CD4-positive, alpha-beta memory T cell (primary cell): ENCODE measurements at regions not wholly inside any gene's neighbourhood (a gene's known extent, or its start where the extent isn't known, plus 50 kb on each side); places are given as distances from the start of the nearest gene placed in this dataset.
"Not testable (repeated sequence)": the region's sequence is repeated elsewhere in the genome, so short reads cannot be mapped to it uniquely, and the experiment has no call there.

Experiments
- CTCF ChIA-PET: fragments of 350-600 bp; sonication (Branson Sonifier 250); formaldehyde crosslinking; loops from one replicate; lab custom pipeline; 2021; ENCODE audit warnings: inconsistent platforms; ENCODE audit not compliant: partially characterized antibody; lab: Charles Lee
- POLR2A ChIA-PET: fragments of 350-600 bp; sonication (Branson Sonifier 250); formaldehyde crosslinking; loops from one replicate; lab custom pipeline; 2021; ENCODE audit not compliant: partially characterized antibody; lab: Charles Lee
- DNase-seq, 5 donors: peaks; one replicate each; pipeline versions ENCODE4 v3.0.0 to v3.0.0-alpha.2; 2020 to 2022; ENCODE audit warnings: mixed read lengths in 1 of 5
- H3K27ac ChIP-seq: one replicate; pipeline ENCODE4 v1.7.0; 2013; ENCODE audit warnings: low read depth, low read length
- H3K27me3 ChIP-seq: 2 replicates; pipeline ENCODE4 v1.7.0; 2013; ENCODE audit warnings: mild to moderate bottlenecking, low read length, moderate library complexity; ENCODE audit not compliant: insufficient read depth
- H3K36me3 ChIP-seq: 2 replicates; pipeline ENCODE4 v1.7.0; 2013; ENCODE audit warnings: mild to moderate bottlenecking, low read length, moderate library complexity; ENCODE audit not compliant: insufficient read depth
- H3K4me1 ChIP-seq: 2 replicates; pipeline ENCODE4 v1.7.0; 2013; ENCODE audit warnings: mild to moderate bottlenecking, low read length, moderate library complexity; ENCODE audit not compliant: insufficient read depth
- H3K4me3 ChIP-seq, 2 donors: one replicate each; pipeline ENCODE4 v1.7.0; 2013; ENCODE audit warnings: low read length in 2 of 2, mild to moderate bottlenecking in 1 of 2
- H3K9me3 ChIP-seq, 2 donors: one replicate each; pipeline ENCODE4 v1.7.0; 2013; ENCODE audit warnings: low read length in 2 of 2, control low read depth in 1 of 2; ENCODE audit not compliant: control insufficient read depth in 1 of 2
- H3K27ac Mint-ChIP-seq, 7 donors: one replicate each; pipeline ENCODE4 v1.8.0; 2020 to 2021; ENCODE audit warnings: mixed read lengths in 7 of 7, mild to moderate bottlenecking in 6 of 7, inconsistent platforms in 3 of 7, moderate library complexity in 3 of 7
- H3K27me3 Mint-ChIP-seq, 2 donors: one replicate each; pipeline ENCODE4 v1.8.0; 2020 to 2021; ENCODE audit warnings: mixed read lengths in 2 of 2
- H3K36me3 Mint-ChIP-seq, 2 donors: one replicate each; pipeline ENCODE4 v1.8.0; 2020 to 2021; ENCODE audit warnings: mixed read lengths in 2 of 2, inconsistent platforms in 1 of 2, mild to moderate bottlenecking in 1 of 2
- H3K4me1 Mint-ChIP-seq, 4 donors: one replicate each; pipeline ENCODE4 v1.8.0; 2020 to 2021; ENCODE audit warnings: mixed read lengths in 4 of 4, mild to moderate bottlenecking in 1 of 4
- H3K4me3 Mint-ChIP-seq, 8 donors: one replicate each; pipeline ENCODE4 v1.8.0; 2020 to 2021; ENCODE audit warnings: mixed read lengths in 8 of 8, mild to moderate bottlenecking in 7 of 8, moderate library complexity in 6 of 8, inconsistent platforms in 3 of 8
- H3K9me3 Mint-ChIP-seq, 8 donors: one replicate each; pipeline ENCODE4 v1.8.0; 2020 to 2021; ENCODE audit warnings: mixed read lengths in 8 of 8, mild to moderate bottlenecking in 5 of 8, inconsistent platforms in 3 of 8, moderate library complexity in 1 of 8
- intact Hi-C: fragments of 100-400 bp; cut with micrococcal nuclease; formaldehyde crosslinking; loops from one replicate; pipeline ENCODE4 v1.15.1; 2023

GRCh38 chr1:9466780-9467758 is 72.2 kb upstream of the SLC25A33 start:
- peaks cover 13 to 14% of the 10 kb centered on the region in 2 donors for H3K27me3 Mint-ChIP-seq
- H3K27ac ChIP-seq, result no peak overlapping the region
- ChIA-PET CTCF (interaction anchor here (1.3 kb wide), 1 partner anchor 11 kb away, joined by 3 read pairs; no protein-coding TSS in a partner anchor), POLR2A (no interaction called here)
- peaks cover 0 to 2% (median 0%) of the 10 kb centered on the region in 8 donors for H3K9me3 Mint-ChIP-seq
- H3K36me3 ChIP-seq, result no peaks in the 10 kb centered on the region
- no peak overlapping the region for H3K4me3 ChIP-seq
- DNase-seq, result no peak
- no peaks in the 10 kb centered on the region for H3K4me1 ChIP-seq
- no peaks in the 10 kb centered on the region for H3K36me3 Mint-ChIP-seq
- H3K4me3 Mint-ChIP-seq, result no peak overlapping the region
- H3K27ac Mint-ChIP-seq, result no peak overlapping the region
- no peaks in the 10 kb centered on the region for H3K4me1 Mint-ChIP-seq
- no peaks in the 10 kb centered on the region for H3K27me3 ChIP-seq
- intact Hi-C loops, result no loop called here
- H3K9me3 ChIP-seq, result no peaks in the 10 kb centered on the region

- not testable (repeated sequence) for H3K27ac Mint-ChIP-seq
Observed at GRCh38 chr1:9469882-9470281, 69.4 kb upstream of the SLC25A33 start.

DNA sequence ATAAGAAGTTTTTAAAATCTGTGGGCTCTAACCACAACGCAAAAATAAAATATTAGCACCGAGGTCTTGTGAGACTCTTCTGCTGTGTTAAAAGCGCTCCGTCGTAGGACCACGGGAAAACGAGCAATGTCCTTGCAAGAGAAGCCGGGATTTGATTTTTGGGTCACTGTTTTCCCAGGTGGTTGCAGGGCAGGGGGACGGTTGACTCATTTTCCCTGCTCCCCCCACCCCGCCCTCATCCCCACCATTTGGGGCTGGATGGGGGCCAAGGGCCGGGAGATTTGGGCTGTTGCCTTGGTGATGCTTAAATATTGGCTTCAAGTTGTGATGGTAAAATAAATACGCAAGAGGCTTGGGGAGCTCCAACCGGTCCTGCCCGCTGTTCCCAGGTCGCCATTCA is 67.6 kb upstream of the SLC25A33 start:
- no peak overlapping the region for H3K4me3 Mint-ChIP-seq
- no peaks in the 10 kb centered on the region for H3K36me3 ChIP-seq
- H3K27ac Mint-ChIP-seq, result no peak overlapping the region
- no peaks in the 10 kb centered on the region for H3K4me1 ChIP-seq
- H3K9me3 ChIP-seq, result no peaks in the 10 kb centered on the region
- no peaks in the 10 kb centered on the region for H3K27me3 ChIP-seq
- H3K27ac ChIP-seq, result no peak overlapping the region
- intact Hi-C loops, result no loop called here
- H3K36me3 Mint-ChIP-seq, result no peaks in the 10 kb centered on the region
- H3K4me1 Mint-ChIP-seq, result no peaks in the 10 kb centered on the region
- peaks cover 16 to 18% of the 10 kb centered on the region in 2 donors for H3K27me3 Mint-ChIP-seq
- no peaks in the 10 kb centered on the region for H3K9me3 Mint-ChIP-seq
- DNase-seq, result no peak
- no peak overlapping the region for H3K4me3 ChIP-seq
- ChIA-PET CTCF (no interaction called here), POLR2A (no interaction called here)

More at GRCh38 chr1:9469882-9470281, 69.4 kb upstream of the SLC25A33 start:
- H3K36me3 ChIP-seq, H3K9me3 Mint-ChIP-seq, intact Hi-C loops, H3K4me1 Mint-ChIP-seq, H3K4me3 Mint-ChIP-seq, H3K9me3 ChIP-seq, H3K4me1 ChIP-seq, H3K27me3 ChIP-seq, H3K27ac ChIP-seq, H3K4me3 ChIP-seq, POLR2A ChIA-PET, DNase-seq, H3K36me3 Mint-ChIP-seq: not testable (repeated sequence)
- H3K27me3 Mint-ChIP-seq, result peaks cover 15 to 19% of the 10 kb centered on the region in 2 donors
- CTCF ChIA-PET, result interaction anchor here (1.5 kb wide), 1 partner anchor 15 kb away, joined by 6 read pairs; no protein-coding TSS in a partner anchor

DNA sequence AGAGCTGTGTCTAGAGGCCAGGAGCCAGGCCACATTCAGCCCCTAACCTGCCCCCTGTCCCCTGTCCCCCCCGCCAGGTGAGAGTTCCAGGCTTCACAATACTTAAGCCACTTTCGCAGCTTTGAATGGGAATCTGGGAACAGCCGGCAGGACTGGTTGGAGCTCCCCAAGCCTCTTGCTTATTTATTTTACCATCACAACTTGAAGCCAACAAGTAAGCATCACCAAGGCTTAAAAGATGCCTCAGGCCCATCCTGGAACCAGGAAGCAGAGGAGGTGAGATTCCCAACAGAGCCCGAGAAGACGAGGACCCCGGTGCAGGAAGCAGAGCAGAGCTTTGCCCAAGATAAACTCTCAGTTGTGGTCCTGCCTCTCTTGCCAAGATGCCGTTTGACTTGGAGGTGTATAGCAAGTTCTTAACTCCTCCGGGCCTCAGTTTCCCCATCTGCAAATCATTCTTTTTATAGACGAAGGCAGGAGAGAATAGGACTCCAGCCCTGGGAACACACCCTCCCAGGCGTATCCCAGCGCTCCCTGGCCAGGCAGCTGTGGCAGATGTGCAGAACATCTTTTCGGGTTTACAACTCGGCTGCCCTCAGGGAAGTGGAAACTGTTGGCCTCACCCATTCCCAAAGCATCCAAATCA is 66.8 kb upstream of the SLC25A33 start:
- Histone ChIP-seq H3K36me3 (no peaks in the 10 kb centered on the region), H3K4me3 (no peak overlapping the region), H3K27ac (no peak overlapping the region), H3K27me3 (no peaks in the 10 kb centered on the region), H3K4me1 (no peaks in the 10 kb centered on the region), H3K9me3 (no peaks in the 10 kb centered on the region)
- ChIA-PET POLR2A (no interaction called here), CTCF (interaction anchor here (1.2 kb wide), 1 partner anchor 183 kb away, joined by 5 read pairs; no protein-coding TSS in a partner anchor)
- H3K36me3 Mint-ChIP-seq, result no peaks in the 10 kb centered on the region
- intact Hi-C loops, result no loop called here
- H3K9me3 Mint-ChIP-seq, result no peaks in the 10 kb centered on the region
- no peak for DNase-seq
- H3K27ac Mint-ChIP-seq, result no peak overlapping the region
- H3K4me3 Mint-ChIP-seq, result no peak overlapping the region
- H3K27me3 Mint-ChIP-seq, result peaks cover 14 to 19% of the 10 kb centered on the region in 2 donors
- H3K4me1 Mint-ChIP-seq, result no peaks in the 10 kb centered on the region

DNA sequence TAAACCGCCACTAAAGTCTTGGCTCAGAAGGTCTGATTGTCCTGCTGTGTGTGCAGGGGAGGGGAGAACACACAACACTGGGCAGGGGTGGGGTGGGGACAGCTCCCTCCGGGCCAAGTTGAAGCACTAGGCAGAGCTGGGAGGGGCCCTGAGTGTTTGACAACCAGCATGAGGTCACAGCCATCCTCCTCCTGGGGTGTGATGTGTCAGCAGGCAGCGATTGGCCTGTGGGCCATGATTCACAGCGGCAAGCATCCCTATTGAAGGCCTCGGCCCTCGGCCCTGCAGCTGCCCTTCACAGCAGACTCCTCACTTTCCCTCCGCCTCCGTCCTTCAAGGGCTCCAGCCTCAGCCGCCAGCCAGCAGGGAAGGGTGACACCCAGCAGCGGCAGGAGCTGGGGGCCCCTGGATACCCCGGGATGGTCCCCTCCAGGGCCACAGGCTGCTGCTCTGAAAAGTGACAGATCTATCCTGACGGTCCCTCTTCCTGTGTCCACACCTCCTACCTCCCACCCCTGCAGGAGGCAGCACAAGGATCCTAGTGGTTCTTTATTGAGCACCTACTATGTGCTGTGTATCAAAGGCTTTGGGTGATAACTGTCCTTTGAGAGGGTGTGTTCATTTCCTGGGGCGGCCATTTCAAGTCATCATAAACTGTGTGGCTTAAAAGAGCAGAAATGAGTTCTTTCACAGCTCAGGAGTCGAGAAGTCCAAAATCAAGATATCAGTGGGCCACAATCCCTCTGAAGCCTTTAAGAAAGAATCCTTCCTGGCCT is 66.0 kb upstream of the SLC25A33 start:
- H3K36me3 Mint-ChIP-seq, result no peaks in the 10 kb centered on the region
- H3K36me3 ChIP-seq, result no peaks in the 10 kb centered on the region
- no peaks in the 10 kb centered on the region for H3K9me3 ChIP-seq
- H3K27ac ChIP-seq, result no peak overlapping the region
- ChIA-PET CTCF (interaction anchor here (1.2 kb wide), 1 partner anchor 184 kb away, joined by 5 read pairs; no protein-coding TSS in a partner anchor), POLR2A (no interaction called here)
- no peaks in the 10 kb centered on the region for H3K4me1 Mint-ChIP-seq
- DNase-seq, result no peak
- H3K27me3 ChIP-seq, result no peaks in the 10 kb centered on the region
- H3K27me3 Mint-ChIP-seq, result peaks cover 14 to 15% of the 10 kb centered on the region in 2 donors
- no peak overlapping the region for H3K4me3 Mint-ChIP-seq
- no peaks in the 10 kb centered on the region for H3K4me1 ChIP-seq
- no peak overlapping the region for H3K4me3 ChIP-seq
- no peaks in the 10 kb centered on the region for H3K9me3 Mint-ChIP-seq
- no peak overlapping the region for H3K27ac Mint-ChIP-seq
- intact Hi-C loops, result no loop called here

- Mint-ChIP-seq H3K4me3 (no peak overlapping the region), H3K27ac (no peak overlapping the region), H3K4me1 (no peaks in the 10 kb centered on the region), H3K27me3 (peaks cover 12% of the 10 kb centered on the region in 2 donors), H3K36me3 (no peaks in the 10 kb centered on the region), H3K9me3 (no peaks in the 10 kb centered on the region)
- H3K9me3 ChIP-seq, result no peaks in the 10 kb centered on the region
- no peaks in the 10 kb centered on the region for H3K4me1 ChIP-seq
- no peaks in the 10 kb centered on the region for H3K27me3 ChIP-seq
- no peaks in the 10 kb centered on the region for H3K36me3 ChIP-seq
- CTCF ChIA-PET, result interaction anchor here (1.0 kb wide), 1 partner anchor 19 kb away, joined by 3 read pairs; no protein-coding TSS in a partner anchor
- intact Hi-C loops, result no loop called here
- POLR2A ChIA-PET, result no interaction called here
- H3K4me3 ChIP-seq, result no peak overlapping the region
- no peak overlapping the region for H3K27ac ChIP-seq
- no peak for DNase-seq
Observed at GRCh38 chr1:9475061-9475627, 64.1 kb upstream of the SLC25A33 start.
